ENCODE measurements at regions not wholly inside any gene's neighbourhood (a gene's known extent, or its start where the extent isn't known, plus 50 kb on each side); places are given as distances from the start of the nearest gene placed in this dataset.

GRCh38 chr2:109718139-109718538 lies 76.0 kb upstream of the RGPD5 start:
- FAIRE-seq (no peak), DNase-seq (no peak), ATAC-seq (no peak)
- no peak overlapping the region for H3K4me3 ChIP-seq
- intact Hi-C loops (cut with DNase I), result no loop called here
- no peaks in the 10 kb centered on the region for H3K36me3 ChIP-seq
- H3K9me3 ChIP-seq, result no peaks in the 10 kb centered on the region
- no peak overlapping the region for H3K27ac ChIP-seq
- no peaks in the 10 kb centered on the region for H3K4me1 ChIP-seq
- H3K27me3 ChIP-seq, result no peaks in the 10 kb centered on the region
- WGBS, 2 donors, result 97 to 100% methylated on average over 2 of the region's 2 CpGs
- no peak for TF ChIP-seq CTCF (IDR thresholded peaks at IDR 0.05)

GRCh38 chr2:109719871-109720270 lies 74.2 kb upstream of the RGPD5 start:
- FAIRE-seq (no peak), DNase-seq (no peak), ATAC-seq (no peak)
- TF ChIP-seq CTCF (IDR thresholded peaks at IDR 0.05), result no peak
- WGBS, 2 donors, result 77 to 80% methylated on average over 6 of the region's 6 CpGs
- no peak overlapping the region for H3K4me3 ChIP-seq
- H3K36me3 ChIP-seq, result no peaks in the 10 kb centered on the region
- no peaks in the 10 kb centered on the region for H3K9me3 ChIP-seq
- no peaks in the 10 kb centered on the region for H3K4me1 ChIP-seq
- H3K27me3 ChIP-seq, result no peaks in the 10 kb centered on the region
- intact Hi-C loops (cut with DNase I), result no loop called here
- H3K27ac ChIP-seq, result no peak overlapping the region

DNA sequence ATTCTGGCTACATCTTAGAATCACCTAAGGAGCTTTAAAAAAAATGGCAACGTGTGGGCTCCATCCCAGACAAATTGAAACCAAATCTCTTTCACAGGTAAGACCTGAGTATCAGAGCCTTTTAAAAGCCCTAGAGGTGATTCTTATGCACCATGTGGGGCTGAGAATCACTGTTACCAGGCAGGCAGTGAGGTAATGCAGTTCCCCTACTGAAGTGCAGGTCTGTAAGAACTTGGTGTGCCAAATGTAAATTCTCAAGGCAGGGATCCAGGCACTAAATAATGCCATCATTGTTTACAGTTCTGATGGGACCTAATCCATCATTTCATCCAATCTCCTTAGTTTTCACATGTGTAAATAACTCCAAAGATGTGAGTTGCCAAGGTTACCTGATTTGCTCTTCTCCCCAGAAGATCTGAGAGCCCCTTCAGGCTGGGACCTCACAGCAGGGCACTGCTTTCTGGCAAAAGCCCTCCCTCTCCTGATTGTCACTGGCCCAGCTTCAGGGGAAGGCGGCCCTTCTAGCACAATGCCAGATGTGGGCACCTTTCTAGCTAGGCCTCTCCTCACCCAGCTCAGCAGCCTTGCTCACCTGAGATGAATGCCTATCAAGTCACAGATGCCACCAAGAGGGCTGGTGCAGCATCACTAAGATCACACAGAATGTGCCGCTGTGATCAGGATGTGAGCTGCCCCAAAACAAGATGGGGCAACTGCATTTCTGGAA lies 73.6 kb upstream of the RGPD5 start:
- WGBS, 2 donors, result 56 to 70% methylated on average over 3 of the region's 3 CpGs
- Histone ChIP-seq H3K4me3 (no peak overlapping the region), H3K36me3 (no peaks in the 10 kb centered on the region), H3K4me1 (no peaks in the 10 kb centered on the region), H3K27me3 (no peaks in the 10 kb centered on the region), H3K9me3 (no peaks in the 10 kb centered on the region), H3K27ac (no peak overlapping the region)
- ATAC-seq (peak; percentile 16 to 63 (median 38)), FAIRE-seq (no peak), DNase-seq (no peak)
- intact Hi-C loops (cut with DNase I), result no loop called here
- no peak for TF ChIP-seq CTCF (IDR thresholded peaks at IDR 0.05)

DNA sequence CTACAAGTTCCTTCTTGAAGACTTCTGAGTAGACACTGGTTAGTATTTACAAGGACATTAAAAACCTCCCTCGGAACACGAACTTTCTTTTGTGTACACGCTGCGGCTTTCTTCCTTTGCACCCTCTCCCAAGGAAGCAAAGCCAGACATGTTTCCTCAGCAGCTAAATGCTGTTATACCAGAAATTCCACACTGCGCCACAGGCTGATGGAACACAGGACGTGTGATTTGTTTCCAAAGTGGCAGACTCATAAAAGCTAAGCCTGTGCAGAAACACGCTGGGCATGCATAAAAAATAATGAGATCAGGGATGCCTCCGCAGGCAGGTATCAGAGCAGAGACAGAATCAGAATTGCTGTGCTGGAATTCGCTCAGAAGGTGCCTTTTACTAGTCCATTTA lies 73.0 kb upstream of the RGPD5 start:
- DNase-seq, result no peak
- no peak for FAIRE-seq
- Histone ChIP-seq H3K4me3 (no peak overlapping the region), H3K27me3 (no peaks in the 10 kb centered on the region), H3K4me1 (no peaks in the 10 kb centered on the region), H3K9me3 (no peaks in the 10 kb centered on the region), H3K27ac (no peak overlapping the region), H3K36me3 (no peaks in the 10 kb centered on the region)
- TF ChIP-seq CTCF (IDR thresholded peaks at IDR 0.05), result no peak
- intact Hi-C loops (cut with DNase I), result no loop called here
- WGBS, 2 donors, result 74 to 78% methylated on average over 9 of the region's 9 CpGs
- ATAC-seq, result peak in 1 of 4 donors; percentile 35

GRCh38 chr2:109721626-109722025 lies 72.5 kb upstream of the RGPD5 start:
- no peaks in the 10 kb centered on the region for H3K36me3 ChIP-seq
- H3K9me3 ChIP-seq, result no peaks in the 10 kb centered on the region
- WGBS, 2 donors, result 58 to 69% methylated on average over 8 of the region's 8 CpGs
- no peak overlapping the region for H3K4me3 ChIP-seq
- H3K27me3 ChIP-seq, result no peaks in the 10 kb centered on the region
- no peak overlapping the region for H3K27ac ChIP-seq
- DNase-seq (no peak), FAIRE-seq (no peak), ATAC-seq (no peak)
- intact Hi-C loops (cut with DNase I), result no loop called here
- no peak for TF ChIP-seq CTCF (IDR thresholded peaks at IDR 0.05)
- H3K4me1 ChIP-seq, result no peaks in the 10 kb centered on the region
